ENCODE measurements at regions not wholly inside any gene's neighbourhood (a gene's known extent, or its start where the extent isn't known, plus 50 kb on each side); places are given as distances from the start of the nearest gene placed in this dataset.

DNA sequence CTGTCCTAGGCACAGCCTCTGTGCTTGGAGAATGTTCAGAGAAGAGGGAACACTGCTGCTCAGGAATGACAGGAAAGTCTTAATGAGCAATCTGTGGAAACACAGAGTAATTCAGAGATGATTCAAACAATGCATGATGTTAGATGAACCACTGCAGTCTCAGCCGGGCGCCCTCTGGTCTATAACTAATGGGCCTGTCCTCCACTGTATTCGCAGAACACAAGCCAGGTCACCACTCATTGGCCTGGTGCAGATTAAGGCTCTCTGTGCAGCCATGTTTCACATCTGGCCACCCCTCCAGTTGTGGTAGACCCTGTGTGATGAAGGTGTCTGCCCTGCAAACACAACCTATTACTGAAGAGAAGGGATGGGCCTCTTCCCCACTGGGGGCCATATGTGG, 281.7 kb upstream of the ROPN1 start:
- Histone ChIP-seq H3K4me3 (no peak overlapping the region), H2AFZ (no peak overlapping the region), H3K4me2 (no peak overlapping the region), H3K36me3 (ENCODE audit: low read depth) (no peaks in the 10 kb centered on the region), H3K9me3 (ENCODE audit: insufficient read depth, low read depth) (no peaks in the 10 kb centered on the region), H3K27me3 (ENCODE audit: insufficient read depth, low read depth) (peaks cover 31% of the 10 kb centered on the region; the same call in 1 of the 2 replicates), H3F3A (ENCODE audit: insufficient read depth, low read depth) (no peaks in the 10 kb centered on the region), H4K20me1 (ENCODE audit: insufficient read depth) (no peaks in the 10 kb centered on the region), H3K9me2 (ENCODE audit: insufficient read depth) (no peaks in the 10 kb centered on the region), H3K27ac (no peak overlapping the region), H3K4me1 (replicated peaks; ENCODE audit: insufficient read depth) (no peaks in the 10 kb centered on the region), H3K79me2 (ENCODE audit: low read depth) (no peaks in the 10 kb centered on the region)
- BruUV-seq (replicated peaks): no TSS peak
- intact Hi-C loops (cut with micrococcal nuclease; ENCODE audit: unreplicated experiment): no loop called here
- CTCF ChIA-PET: no interaction called here
- TF ChIP-seq EZH2 (IDR thresholded peaks at IDR 0.05; ENCODE audit: low read depth): no peak
- TF ChIP-seq, protein P1, sequence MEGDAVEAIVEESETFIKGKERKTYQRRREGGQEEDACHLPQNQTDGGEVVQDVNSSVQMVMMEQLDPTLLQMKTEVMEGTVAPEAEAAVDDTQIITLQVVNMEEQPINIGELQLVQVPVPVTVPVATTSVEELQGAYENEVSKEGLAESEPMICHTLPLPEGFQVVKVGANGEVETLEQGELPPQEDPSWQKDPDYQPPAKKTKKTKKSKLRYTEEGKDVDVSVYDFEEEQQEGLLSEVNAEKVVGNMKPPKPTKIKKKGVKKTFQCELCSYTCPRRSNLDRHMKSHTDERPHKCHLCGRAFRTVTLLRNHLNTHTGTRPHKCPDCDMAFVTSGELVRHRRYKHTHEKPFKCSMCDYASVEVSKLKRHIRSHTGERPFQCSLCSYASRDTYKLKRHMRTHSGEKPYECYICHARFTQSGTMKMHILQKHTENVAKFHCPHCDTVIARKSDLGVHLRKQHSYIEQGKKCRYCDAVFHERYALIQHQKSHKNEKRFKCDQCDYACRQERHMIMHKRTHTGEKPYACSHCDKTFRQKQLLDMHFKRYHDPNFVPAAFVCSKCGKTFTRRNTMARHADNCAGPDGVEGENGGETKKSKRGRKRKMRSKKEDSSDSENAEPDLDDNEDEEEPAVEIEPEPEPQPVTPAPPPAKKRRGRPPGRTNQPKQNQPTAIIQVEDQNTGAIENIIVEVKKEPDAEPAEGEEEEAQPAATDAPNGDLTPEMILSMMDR (conservative IDR thresholded peaks at IDR 0.05): no peak
- DNase-seq: no peak
- POLR2A ChIA-PET (ENCODE audit: unreplicated experiment): no interaction called here

DNA sequence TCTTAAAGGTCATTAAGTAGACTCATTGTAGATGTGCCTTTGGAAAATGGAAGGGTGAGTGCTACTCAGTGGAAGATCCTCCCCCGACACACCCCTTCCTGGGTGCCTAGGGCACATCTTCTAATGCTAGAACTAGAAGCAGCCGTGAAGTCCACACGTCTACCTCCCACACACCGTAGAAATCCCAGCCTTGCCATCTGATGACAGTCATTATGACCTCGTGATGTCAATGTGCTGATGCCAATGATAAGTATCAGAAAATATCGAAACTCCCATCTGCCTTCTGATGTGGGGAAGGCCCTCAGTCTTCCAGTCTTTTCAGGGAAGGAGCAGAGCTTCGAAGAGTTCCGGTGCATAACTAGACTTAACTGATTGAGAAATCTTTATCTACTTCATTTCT, 282.1 kb upstream of the ROPN1 start:
- Histone ChIP-seq H3F3A (ENCODE audit: insufficient read depth, low read depth) (no peaks in the 10 kb centered on the region), H3K27ac (no peak overlapping the region), H3K4me3 (no peak overlapping the region), H3K36me3 (ENCODE audit: low read depth) (no peaks in the 10 kb centered on the region), H2AFZ (no peak overlapping the region), H3K4me1 (replicated peaks; ENCODE audit: insufficient read depth) (no peaks in the 10 kb centered on the region), H3K27me3 (ENCODE audit: insufficient read depth, low read depth) (peaks cover 31% of the 10 kb centered on the region; the same call in 1 of the 2 replicates), H4K20me1 (ENCODE audit: insufficient read depth) (no peaks in the 10 kb centered on the region), H3K9me3 (ENCODE audit: insufficient read depth, low read depth) (no peaks in the 10 kb centered on the region), H3K9me2 (ENCODE audit: insufficient read depth) (no peaks in the 10 kb centered on the region), H3K79me2 (ENCODE audit: low read depth) (no peaks in the 10 kb centered on the region), H3K4me2 (no peak overlapping the region)
- ChIA-PET POLR2A (ENCODE audit: unreplicated experiment) (no interaction called here), CTCF (no interaction called here)
- intact Hi-C loops (cut with micrococcal nuclease; ENCODE audit: unreplicated experiment): no loop called here
- TF ChIP-seq, protein P1 (conservative IDR thresholded peaks at IDR 0.05): no peak
- no peak for TF ChIP-seq EZH2 (IDR thresholded peaks at IDR 0.05; ENCODE audit: low read depth)
- DNase-seq: no peak
- no TSS peak for BruUV-seq (replicated peaks)

DNA sequence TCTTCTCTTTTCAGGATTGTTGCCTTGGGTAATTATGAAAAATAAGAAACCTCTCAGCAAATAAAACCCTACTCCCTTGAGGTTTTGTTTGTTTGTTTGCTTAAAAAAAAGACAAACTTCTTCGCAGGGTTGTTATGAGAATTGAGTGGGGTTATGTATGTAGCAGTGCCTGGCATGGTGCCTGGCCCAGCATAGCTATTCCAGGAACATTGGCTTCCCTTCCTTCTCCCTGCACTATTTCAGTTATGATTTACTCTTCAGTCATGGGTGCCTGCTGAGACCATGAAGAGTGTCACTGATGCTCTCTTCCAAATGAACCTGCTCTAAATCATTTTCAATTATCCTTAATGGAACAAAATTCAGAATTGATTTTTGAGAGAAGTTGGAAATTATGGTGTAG, 283.5 kb upstream of the ROPN1 start:
- peaks cover 34% of the 10 kb centered on the region; the same call in 1 of the 2 replicates for H3K27me3 ChIP-seq (ENCODE audit: insufficient read depth, low read depth)
- ChIA-PET POLR2A (ENCODE audit: unreplicated experiment) (no interaction called here), CTCF (interaction anchor here (0.6 kb wide), 1 partner anchor 28 kb away, joined by 3 read pairs; no protein-coding TSS in a partner anchor)
- no peak overlapping the region for H3K4me3 ChIP-seq
- TF ChIP-seq EZH2 (IDR thresholded peaks at IDR 0.05; ENCODE audit: low read depth): no peak
- TF ChIP-seq, protein P1 (conservative IDR thresholded peaks at IDR 0.05): no peak
- H3F3A ChIP-seq (ENCODE audit: insufficient read depth, low read depth): no peaks in the 10 kb centered on the region
- no peak overlapping the region for H2AFZ ChIP-seq
- no peaks in the 10 kb centered on the region for H3K9me2 ChIP-seq (ENCODE audit: insufficient read depth)
- no peak overlapping the region for H3K27ac ChIP-seq
- H3K36me3 ChIP-seq (ENCODE audit: low read depth): no peaks in the 10 kb centered on the region
- H3K79me2 ChIP-seq (ENCODE audit: low read depth): no peaks in the 10 kb centered on the region
- DNase-seq: no peak
- no peaks in the 10 kb centered on the region for H4K20me1 ChIP-seq (ENCODE audit: insufficient read depth)
- H3K4me2 ChIP-seq: no peak overlapping the region
- no peaks in the 10 kb centered on the region for H3K9me3 ChIP-seq (ENCODE audit: insufficient read depth, low read depth)
- intact Hi-C loops (cut with micrococcal nuclease; ENCODE audit: unreplicated experiment): no loop called here
- BruUV-seq (replicated peaks): no TSS peak
- H3K4me1 ChIP-seq (replicated peaks; ENCODE audit: insufficient read depth): no peaks in the 10 kb centered on the region
